ENCODE measurements at regions not wholly inside any gene's neighbourhood (a gene's known extent, or its start where the extent isn't known, plus 50 kb on each side); places are given as distances from the start of the nearest gene placed in this dataset.
"Not testable (repeated sequence)": the region's sequence is repeated elsewhere in the genome, so short reads cannot be mapped to it uniquely, and the experiment has no call there.

GRCh38 chr20:6418732-6419131, 295.9 kb upstream of the FERMT1 start:
- no peak for DNase-seq

GRCh38 chr20:6416371-6416770, 293.5 kb upstream of the FERMT1 start:
- no peak for DNase-seq

- no peak for DNase-seq
Observed at GRCh38 chr20:6411651-6412050, 288.8 kb upstream of the FERMT1 start.

GRCh38 chr20:6410721-6411120, 287.9 kb upstream of the FERMT1 start:
- no peak for DNase-seq

- no peak for DNase-seq
Observed at GRCh38 chr20:6407163-6407562, 284.3 kb upstream of the FERMT1 start.

- DNase-seq, result no peak
Observed at GRCh38 chr20:6401893-6402557, 279.2 kb upstream of the FERMT1 start.

GRCh38 chr20:6397115-6397514, 274.3 kb upstream of the FERMT1 start:
- no peak for DNase-seq

GRCh38 chr20:6395695-6396094, 272.9 kb upstream of the FERMT1 start:
- DNase-seq, result no peak

GRCh38 chr20:6388671-6389197, 265.9 kb upstream of the FERMT1 start:
- no peak for DNase-seq

- DNase-seq, result no peak
Observed at GRCh38 chr20:6384956-6385486, 262.2 kb upstream of the FERMT1 start.

GRCh38 chr20:6384380-6384779, 261.6 kb upstream of the FERMT1 start:
- DNase-seq, result no peak

GRCh38 chr20:6381887-6382286, 259.1 kb upstream of the FERMT1 start:
- no peak for DNase-seq

- DNase-seq, result no peak
Observed at GRCh38 chr20:6362245-6362644, 239.4 kb upstream of the FERMT1 start.

GRCh38 chr20:6360766-6361165, 237.9 kb upstream of the FERMT1 start:
- DNase-seq, result no peak

- DNase-seq, result no peak
Observed at GRCh38 chr20:6355754-6356451, 233.1 kb upstream of the FERMT1 start.

- DNase-seq, result no peak
Observed at GRCh38 chr20:6348908-6349307, 226.1 kb upstream of the FERMT1 start.

- no peak for DNase-seq
Observed at GRCh38 chr20:6347916-6348315, 225.1 kb upstream of the FERMT1 start.

- no peak for DNase-seq
Observed at GRCh38 chr20:6341491-6341890, 218.7 kb upstream of the FERMT1 start.

GRCh38 chr20:6339176-6339575, 216.3 kb upstream of the FERMT1 start:
- DNase-seq, result no peak

GRCh38 chr20:6333110-6333509, 210.3 kb upstream of the FERMT1 start:
- no peak for DNase-seq

- DNase-seq, result not testable (repeated sequence)
Observed at GRCh38 chr20:6321235-6321634, 198.4 kb upstream of the FERMT1 start.

GRCh38 chr20:6311841-6312655, 189.2 kb upstream of the FERMT1 start:
- no peak for DNase-seq

GRCh38 chr20:6311097-6311496, 188.3 kb upstream of the FERMT1 start:
- no peak for DNase-seq

Measured in right kidney (tissue), 1 donor.